GM18867 (cell line): ENCODE measurements at regions not wholly inside any gene's neighbourhood (a gene's known extent, or its start where the extent isn't known, plus 50 kb on each side); places are given as distances from the start of the nearest gene placed in this dataset.
"Not testable (repeated sequence)": the region's sequence is repeated elsewhere in the genome, so short reads cannot be mapped to it uniquely, and the experiment has no call there.

Experiments used
- ATAC-seq: cut with Tn5 transposase; IDR thresholded peaks from one replicate; pipeline ENCODE4 v1.9.1; 2021; ENCODE audit warnings: mild to moderate bottlenecking, moderate library complexity; ENCODE audit not compliant: unreplicated experiment

GRCh38 chr6:112574190-112574589 is 227.1 kb downstream of the RFPL4B start:
- ATAC-seq: no peak

- no peak for ATAC-seq
These were observed 228.2 kb downstream of the RFPL4B start for GRCh38 chr6:112575309-112575834.

- ATAC-seq: no peak
These were observed 229.3 kb downstream of the RFPL4B start for GRCh38 chr6:112576423-112576822.

- no peak for ATAC-seq
These were observed 232.5 kb downstream of the RFPL4B start for GRCh38 chr6:112579601-112580000.

- no peak for ATAC-seq
These were observed 233.9 kb downstream of the RFPL4B start for GRCh38 chr6:112581015-112581414.

- no peak for ATAC-seq
These were observed 243.2 kb downstream of the RFPL4B start for GRCh38 chr6:112590326-112590725.

- ATAC-seq: no peak
These were observed 244.2 kb downstream of the RFPL4B start for GRCh38 chr6:112591329-112591728.

GRCh38 chr6:112592159-112592558 is 245.0 kb downstream of the RFPL4B start:
- no peak for ATAC-seq

GRCh38 chr6:112594886-112595594 is 247.9 kb downstream of the RFPL4B start:
- ATAC-seq: no peak

- no peak for ATAC-seq
These were observed 248.7 kb downstream of the RFPL4B start for GRCh38 chr6:112595841-112596240.

GRCh38 chr6:112597176-112597575 is 250.0 kb downstream of the RFPL4B start:
- no peak for ATAC-seq

GRCh38 chr6:112600168-112600567 is 253.0 kb downstream of the RFPL4B start:
- ATAC-seq: no peak

GRCh38 chr6:112603726-112604125 is 256.6 kb downstream of the RFPL4B start:
- no peak for ATAC-seq

GRCh38 chr6:112606656-112607435 is 259.7 kb downstream of the RFPL4B start:
- ATAC-seq: no peak

- ATAC-seq: not testable (repeated sequence)
These were observed 261.8 kb downstream of the RFPL4B start for GRCh38 chr6:112608925-112609324.

- no peak for ATAC-seq
These were observed 266.3 kb downstream of the RFPL4B start for GRCh38 chr6:112613410-112613809.

- no peak for ATAC-seq
These were observed 271.7 kb downstream of the RFPL4B start for GRCh38 chr6:112618849-112619248.

- peak; percentile 63 for ATAC-seq
These were observed 273.9 kb downstream of the RFPL4B start for GRCh38 chr6:112620812-112621569.

GRCh38 chr6:112622036-112622435 is 274.9 kb downstream of the RFPL4B start:
- ATAC-seq: no peak

- ATAC-seq: peak; percentile 88
These were observed 279.4 kb downstream of the RFPL4B start for GRCh38 chr6:112626468-112627082.

GRCh38 chr6:112634376-112634775 is 287.2 kb downstream of the RFPL4B start:
- ATAC-seq: no peak
